Endothelial cell (in vitro differentiated cells): ENCODE measurements at regions not wholly inside any gene's neighbourhood (a gene's known extent, or its start where the extent isn't known, plus 50 kb on each side); places are given as distances from the start of the nearest gene placed in this dataset.

Experiments
- DNase-seq: peaks from one replicate; pipeline ENCODE4 v3.0.0; 2021; ENCODE audit warnings: low spot score
- H3K27ac Mint-ChIP-seq: one replicate; pipeline ENCODE4 v1.8.0; 2021; ENCODE audit warnings: mixed read lengths, inconsistent platforms; ENCODE audit not compliant: unreplicated experiment
- H3K27me3 Mint-ChIP-seq: one replicate; pipeline ENCODE4 v1.8.0; 2021; ENCODE audit warnings: mild to moderate bottlenecking, moderate library complexity, mixed read lengths, inconsistent platforms; ENCODE audit not compliant: unreplicated experiment
- H3K36me3 Mint-ChIP-seq: one replicate; pipeline ENCODE4 v1.8.0; 2021; ENCODE audit warnings: mild to moderate bottlenecking, low read depth, mixed read lengths, inconsistent platforms; ENCODE audit not compliant: unreplicated experiment
- H3K4me1 Mint-ChIP-seq: one replicate; pipeline ENCODE4 v1.8.0; 2021; ENCODE audit warnings: mild to moderate bottlenecking, mixed read lengths, inconsistent platforms; ENCODE audit not compliant: unreplicated experiment
- H3K4me3 Mint-ChIP-seq: one replicate; pipeline ENCODE4 v1.8.0; 2021; ENCODE audit warnings: mild to moderate bottlenecking, mixed read lengths, inconsistent platforms; ENCODE audit not compliant: unreplicated experiment
- H3K9me3 Mint-ChIP-seq: one replicate; pipeline ENCODE4 v1.8.0; 2021; ENCODE audit warnings: mixed read lengths, inconsistent platforms; ENCODE audit not compliant: unreplicated experiment
- TF ChIP-seq, protein P1 (sequence below): fragments of 200-600 bp; sonication (generic); IDR thresholded peaks from one replicate; pipeline ENCODE4 v1.5.0; 2021; ENCODE audit warnings: antibody characterized with exemption; ENCODE audit not compliant: unreplicated experiment

GRCh38 chr1:72670902-72671301 is 388.6 kb upstream of the NEGR1 start:
- TF ChIP-seq, protein P1, sequence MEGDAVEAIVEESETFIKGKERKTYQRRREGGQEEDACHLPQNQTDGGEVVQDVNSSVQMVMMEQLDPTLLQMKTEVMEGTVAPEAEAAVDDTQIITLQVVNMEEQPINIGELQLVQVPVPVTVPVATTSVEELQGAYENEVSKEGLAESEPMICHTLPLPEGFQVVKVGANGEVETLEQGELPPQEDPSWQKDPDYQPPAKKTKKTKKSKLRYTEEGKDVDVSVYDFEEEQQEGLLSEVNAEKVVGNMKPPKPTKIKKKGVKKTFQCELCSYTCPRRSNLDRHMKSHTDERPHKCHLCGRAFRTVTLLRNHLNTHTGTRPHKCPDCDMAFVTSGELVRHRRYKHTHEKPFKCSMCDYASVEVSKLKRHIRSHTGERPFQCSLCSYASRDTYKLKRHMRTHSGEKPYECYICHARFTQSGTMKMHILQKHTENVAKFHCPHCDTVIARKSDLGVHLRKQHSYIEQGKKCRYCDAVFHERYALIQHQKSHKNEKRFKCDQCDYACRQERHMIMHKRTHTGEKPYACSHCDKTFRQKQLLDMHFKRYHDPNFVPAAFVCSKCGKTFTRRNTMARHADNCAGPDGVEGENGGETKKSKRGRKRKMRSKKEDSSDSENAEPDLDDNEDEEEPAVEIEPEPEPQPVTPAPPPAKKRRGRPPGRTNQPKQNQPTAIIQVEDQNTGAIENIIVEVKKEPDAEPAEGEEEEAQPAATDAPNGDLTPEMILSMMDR = no peak
- Mint-ChIP-seq H3K4me3 (no peak overlapping the region), H3K27me3 (no peaks in the 10 kb centered on the region), H3K4me1 (no peaks in the 10 kb centered on the region), H3K9me3 (no peaks in the 10 kb centered on the region), H3K27ac (no peak overlapping the region), H3K36me3 (no peaks in the 10 kb centered on the region)
- DNase-seq = no peak

- Mint-ChIP-seq H3K4me1 (no peaks in the 10 kb centered on the region), H3K9me3 (no peaks in the 10 kb centered on the region), H3K27me3 (no peaks in the 10 kb centered on the region), H3K36me3 (no peaks in the 10 kb centered on the region), H3K27ac (no peak overlapping the region), H3K4me3 (no peak overlapping the region)
- TF ChIP-seq, protein P1 = no peak
- DNase-seq = no peak
Observed at GRCh38 chr1:72662918-72663317, 380.6 kb upstream of the NEGR1 start.

- H3K36me3 Mint-ChIP-seq = no peaks in the 10 kb centered on the region
- TF ChIP-seq, protein P1 = no peak
- no peaks in the 10 kb centered on the region for H3K4me1 Mint-ChIP-seq
- H3K27me3 Mint-ChIP-seq = no peaks in the 10 kb centered on the region
- no peaks in the 10 kb centered on the region for H3K9me3 Mint-ChIP-seq
- no peak for DNase-seq
- no peak overlapping the region for H3K27ac Mint-ChIP-seq
- H3K4me3 Mint-ChIP-seq = no peak overlapping the region
Observed at GRCh38 chr1:72650843-72651435, 368.6 kb upstream of the NEGR1 start.

- no peaks in the 10 kb centered on the region for H3K9me3 Mint-ChIP-seq
- H3K4me3 Mint-ChIP-seq = no peak overlapping the region
- no peak for DNase-seq
- H3K4me1 Mint-ChIP-seq = no peaks in the 10 kb centered on the region
- H3K36me3 Mint-ChIP-seq = no peaks in the 10 kb centered on the region
- H3K27me3 Mint-ChIP-seq = no peaks in the 10 kb centered on the region
- no peak overlapping the region for H3K27ac Mint-ChIP-seq
- TF ChIP-seq, protein P1 = no peak
Observed at GRCh38 chr1:72649991-72650390, 367.7 kb upstream of the NEGR1 start.

GRCh38 chr1:72649211-72649888 is 367.0 kb upstream of the NEGR1 start:
- no peak overlapping the region for H3K4me3 Mint-ChIP-seq
- DNase-seq = no peak
- H3K4me1 Mint-ChIP-seq = no peaks in the 10 kb centered on the region
- no peaks in the 10 kb centered on the region for H3K36me3 Mint-ChIP-seq
- no peaks in the 10 kb centered on the region for H3K9me3 Mint-ChIP-seq
- no peak overlapping the region for H3K27ac Mint-ChIP-seq
- TF ChIP-seq, protein P1 = no peak
- H3K27me3 Mint-ChIP-seq = no peaks in the 10 kb centered on the region
